ENCODE measurements at regions not wholly inside any gene's neighbourhood (a gene's known extent, or its start where the extent isn't known, plus 50 kb on each side); places are given as distances from the start of the nearest gene placed in this dataset.

DNA sequence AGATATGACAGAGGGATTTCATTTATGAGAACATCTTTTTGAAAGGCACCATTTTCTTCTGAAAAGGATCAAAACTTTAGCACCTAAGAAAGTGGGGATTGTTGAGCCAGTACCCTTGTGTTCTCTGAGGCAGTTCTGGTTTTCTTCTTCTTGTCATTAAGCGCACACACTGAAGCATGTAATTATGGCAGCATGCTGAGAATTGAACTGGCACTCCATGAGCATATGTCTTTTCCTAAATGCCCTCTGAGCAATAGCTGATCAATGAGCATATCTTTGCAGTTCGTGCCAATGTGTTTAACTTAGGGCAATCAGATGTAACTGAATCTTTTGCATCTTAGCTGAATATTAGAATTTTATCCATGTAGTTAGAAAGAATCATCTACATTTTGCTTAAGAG, 53.9 kb upstream of the VGLL3 start:
- no peaks in the 10 kb centered on the region for H3K4me1 Mint-ChIP-seq
- Histone ChIP-seq H3K36me3 (replicated peaks in 1 of 2; ENCODE audit: control insufficient read depth in 1 of 2, insufficient read depth in 2 of 2, low read length in 2 of 2) (no peaks in the 10 kb centered on the region), H3K4me2 (replicated peaks; ENCODE audit: extremely low read depth, low read length, poor library complexity, severe bottlenecking) (no peak overlapping the region), H3K4me3 (replicated peaks in 1 of 3; ENCODE audit: low read depth in 2 of 3, low read length in 3 of 3) (no peak overlapping the region), H3K4me1 (ENCODE audit: control insufficient read depth in 1 of 2, insufficient read depth in 2 of 2, low read length in 2 of 2) (no peaks in the 10 kb centered on the region), H3K27me3 (ENCODE audit: control insufficient read depth in 2 of 2, insufficient read depth in 2 of 2, low read length in 2 of 2) (no peaks in the 10 kb centered on the region), H3K27ac (ENCODE audit: low read depth in 1 of 2, low read length in 2 of 2) (no peak overlapping the region), H4K20me1 (ENCODE audit: insufficient read depth, low read length) (no peaks in the 10 kb centered on the region), H2AFZ (ENCODE audit: insufficient read depth, low read depth, low read length, poor library complexity, severe bottlenecking) (no peak overlapping the region), H3K9ac (ENCODE audit: insufficient read depth, low read length, poor library complexity, severe bottlenecking) (no peak overlapping the region), H3K9me3 (replicated peaks in 1 of 2; ENCODE audit: control insufficient read depth in 1 of 2, insufficient read depth in 1 of 2, low read length in 2 of 2) (no peaks in the 10 kb centered on the region), H3K79me2 (ENCODE audit: insufficient read depth, low read length) (no peaks in the 10 kb centered on the region)
- H3K36me3 Mint-ChIP-seq: no peaks in the 10 kb centered on the region
- H3K4me3 Mint-ChIP-seq: no peak overlapping the region
- WGBS (ENCODE audit: insufficient coverage): 86% methylated on average over 1 of the region's 2 CpGs
- TF ChIP-seq, protein P1, sequence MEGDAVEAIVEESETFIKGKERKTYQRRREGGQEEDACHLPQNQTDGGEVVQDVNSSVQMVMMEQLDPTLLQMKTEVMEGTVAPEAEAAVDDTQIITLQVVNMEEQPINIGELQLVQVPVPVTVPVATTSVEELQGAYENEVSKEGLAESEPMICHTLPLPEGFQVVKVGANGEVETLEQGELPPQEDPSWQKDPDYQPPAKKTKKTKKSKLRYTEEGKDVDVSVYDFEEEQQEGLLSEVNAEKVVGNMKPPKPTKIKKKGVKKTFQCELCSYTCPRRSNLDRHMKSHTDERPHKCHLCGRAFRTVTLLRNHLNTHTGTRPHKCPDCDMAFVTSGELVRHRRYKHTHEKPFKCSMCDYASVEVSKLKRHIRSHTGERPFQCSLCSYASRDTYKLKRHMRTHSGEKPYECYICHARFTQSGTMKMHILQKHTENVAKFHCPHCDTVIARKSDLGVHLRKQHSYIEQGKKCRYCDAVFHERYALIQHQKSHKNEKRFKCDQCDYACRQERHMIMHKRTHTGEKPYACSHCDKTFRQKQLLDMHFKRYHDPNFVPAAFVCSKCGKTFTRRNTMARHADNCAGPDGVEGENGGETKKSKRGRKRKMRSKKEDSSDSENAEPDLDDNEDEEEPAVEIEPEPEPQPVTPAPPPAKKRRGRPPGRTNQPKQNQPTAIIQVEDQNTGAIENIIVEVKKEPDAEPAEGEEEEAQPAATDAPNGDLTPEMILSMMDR (IDR thresholded peaks at IDR 0.05): no peak
- intact Hi-C loops (cut with micrococcal nuclease): no loop called here
- H3K27me3 Mint-ChIP-seq (ENCODE audit: low read depth in 3 of 3): peaks cover 0 to 2% (median 0%) of the 10 kb centered on the region in 3 donors
- H3K9me3 Mint-ChIP-seq: peaks cover 0 to 3% (median 0%) of the 10 kb centered on the region in 7 donors
- H3K27ac Mint-ChIP-seq: no peak overlapping the region
- DNase-seq: no peak

DNA sequence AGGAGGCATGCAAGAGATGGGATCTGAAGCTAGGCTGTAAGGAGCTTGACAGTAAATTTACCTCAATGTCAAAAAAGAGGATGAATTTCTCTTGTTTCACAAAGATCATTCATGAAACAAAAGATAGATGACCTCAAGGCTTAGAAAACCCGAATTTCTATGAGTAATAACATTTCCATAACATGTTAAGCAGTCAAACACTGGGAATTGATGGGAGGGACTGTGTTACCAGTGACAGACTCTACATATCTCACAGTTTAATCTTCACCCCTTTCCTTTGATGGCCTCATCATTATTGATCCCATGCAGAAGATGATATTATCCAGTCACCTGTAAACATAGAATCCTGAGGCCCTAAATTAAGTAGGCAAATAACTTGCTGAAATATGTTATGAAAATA, 53.5 kb upstream of the VGLL3 start:
- H3K4me1 Mint-ChIP-seq: no peaks in the 10 kb centered on the region
- no peak overlapping the region for H3K4me3 Mint-ChIP-seq
- no peaks in the 10 kb centered on the region for H3K9me3 ChIP-seq (replicated peaks in 1 of 2; ENCODE audit: control insufficient read depth in 1 of 2, insufficient read depth in 1 of 2, low read length in 2 of 2)
- TF ChIP-seq, protein P1 (IDR thresholded peaks at IDR 0.05): no peak
- no peaks in the 10 kb centered on the region for H3K4me1 ChIP-seq (ENCODE audit: control insufficient read depth in 1 of 2, insufficient read depth in 2 of 2, low read length in 2 of 2)
- H3K36me3 ChIP-seq (replicated peaks in 1 of 2; ENCODE audit: control insufficient read depth in 1 of 2, insufficient read depth in 2 of 2, low read length in 2 of 2): no peaks in the 10 kb centered on the region
- H3K27me3 ChIP-seq (ENCODE audit: control insufficient read depth in 2 of 2, insufficient read depth in 2 of 2, low read length in 2 of 2): no peaks in the 10 kb centered on the region
- no CpG with 5 or more reads among the region's 1 CpG for WGBS (ENCODE audit: insufficient coverage)
- DNase-seq: no peak
- H3K27ac ChIP-seq (ENCODE audit: low read depth in 1 of 2, low read length in 2 of 2): no peak overlapping the region
- no peak overlapping the region for H3K4me2 ChIP-seq (replicated peaks; ENCODE audit: extremely low read depth, low read length, poor library complexity, severe bottlenecking)
- H3K9me3 Mint-ChIP-seq: peaks cover 0 to 3% (median 0%) of the 10 kb centered on the region in 7 donors
- no peaks in the 10 kb centered on the region for H4K20me1 ChIP-seq (ENCODE audit: insufficient read depth, low read length)
- no peak overlapping the region for H3K9ac ChIP-seq (ENCODE audit: insufficient read depth, low read length, poor library complexity, severe bottlenecking)
- intact Hi-C loops (cut with micrococcal nuclease): no loop called here
- H3K27ac Mint-ChIP-seq: no peak overlapping the region
- no peaks in the 10 kb centered on the region for H3K79me2 ChIP-seq (ENCODE audit: insufficient read depth, low read length)
- no peak overlapping the region for H3K4me3 ChIP-seq (replicated peaks in 1 of 3; ENCODE audit: low read depth in 2 of 3, low read length in 3 of 3)
- peaks cover 0 to 2% (median 0%) of the 10 kb centered on the region in 3 donors for H3K27me3 Mint-ChIP-seq (ENCODE audit: low read depth in 3 of 3)
- H3K36me3 Mint-ChIP-seq: no peaks in the 10 kb centered on the region
- H2AFZ ChIP-seq (ENCODE audit: insufficient read depth, low read depth, low read length, poor library complexity, severe bottlenecking): no peak overlapping the region

All from CD14-positive monocyte (primary cell).